T-helper 17 cell (primary cell): ENCODE measurements at regions not wholly inside any gene's neighbourhood (a gene's known extent, or its start where the extent isn't known, plus 50 kb on each side); places are given as distances from the start of the nearest gene placed in this dataset.

Source experiments
- ATAC-seq: fragments of 150-1000 bp; cut with Tn5 transposase; 2 replicates; pipeline ENCODE4 v1.10.0; 2021; ENCODE audit warnings: mild to moderate bottlenecking, moderate library complexity
- DNase-seq, 3 donors: peaks; one replicate each; pipeline versions ENCODE4 v3.0.0 to v3.0.0-alpha.2; 2020 to 2021
- H3K9me3 ChIP-seq: one replicate; pipeline ENCODE4 v1.7.0; 2013; ENCODE audit warnings: low read length, mild to moderate bottlenecking; ENCODE audit not compliant: control insufficient read depth, poor library complexity, severe bottlenecking
- H3K27ac Mint-ChIP-seq: one replicate; pipeline ENCODE4 v1.8.0; 2022; ENCODE audit warnings: mild to moderate bottlenecking, moderate library complexity, mixed read lengths
- H3K27me3 Mint-ChIP-seq: one replicate; pipeline ENCODE4 v1.8.0; 2022; ENCODE audit warnings: mixed read lengths
- H3K36me3 Mint-ChIP-seq: one replicate; pipeline ENCODE4 v1.8.0; 2022; ENCODE audit warnings: low read depth, mixed read lengths
- H3K4me1 Mint-ChIP-seq: one replicate; pipeline ENCODE4 v1.8.0; 2022; ENCODE audit warnings: mild to moderate bottlenecking, mixed read lengths
- H3K4me3 Mint-ChIP-seq: one replicate; pipeline ENCODE4 v1.8.0; 2022; ENCODE audit warnings: mild to moderate bottlenecking, moderate library complexity, mixed read lengths

- H3K27ac Mint-ChIP-seq, result no peak overlapping the region
- ATAC-seq, result no peak
- H3K4me1 Mint-ChIP-seq, result no peaks in the 10 kb centered on the region
- no peak for DNase-seq
- no peaks in the 10 kb centered on the region for H3K36me3 Mint-ChIP-seq
- H3K4me3 Mint-ChIP-seq, result no peak overlapping the region
- no peaks in the 10 kb centered on the region for H3K9me3 ChIP-seq
- H3K27me3 Mint-ChIP-seq, result peaks cover 9% of the 10 kb centered on the region
Measured at GRCh38 chr4:169821402-169821801, 63.7 kb upstream of the HPF1 start.

GRCh38 chr4:169818063-169818679 is 60.4 kb upstream of the HPF1 start:
- ATAC-seq (no peak), DNase-seq (no peak)
- H3K4me1 Mint-ChIP-seq, result peaks cover 3% of the 10 kb centered on the region
- H3K4me3 Mint-ChIP-seq, result no peak overlapping the region
- H3K36me3 Mint-ChIP-seq, result no peaks in the 10 kb centered on the region
- no peak overlapping the region for H3K27ac Mint-ChIP-seq
- H3K27me3 Mint-ChIP-seq, result peaks cover 30% of the 10 kb centered on the region
- H3K9me3 ChIP-seq, result no peaks in the 10 kb centered on the region

GRCh38 chr4:169815606-169816005 is 57.9 kb upstream of the HPF1 start:
- H3K27ac Mint-ChIP-seq, result no peak overlapping the region
- ATAC-seq (no peak), DNase-seq (no peak)
- H3K9me3 ChIP-seq, result no peaks in the 10 kb centered on the region
- H3K36me3 Mint-ChIP-seq, result no peaks in the 10 kb centered on the region
- peaks cover 3% of the 10 kb centered on the region for H3K4me1 Mint-ChIP-seq
- H3K4me3 Mint-ChIP-seq, result no peak overlapping the region
- H3K27me3 Mint-ChIP-seq, result peaks cover 30% of the 10 kb centered on the region

GRCh38 chr4:169811476-169811875 is 53.7 kb upstream of the HPF1 start:
- H3K9me3 ChIP-seq, result no peaks in the 10 kb centered on the region
- no peak overlapping the region for H3K4me3 Mint-ChIP-seq
- H3K36me3 Mint-ChIP-seq, result no peaks in the 10 kb centered on the region
- ATAC-seq, result no peak
- H3K27ac Mint-ChIP-seq, result no peak overlapping the region
- H3K27me3 Mint-ChIP-seq, result peaks cover 37% of the 10 kb centered on the region
- H3K4me1 Mint-ChIP-seq, result peaks cover 4% of the 10 kb centered on the region
- no peak for DNase-seq

- H3K4me3 Mint-ChIP-seq, result no peak overlapping the region
- H3K4me1 Mint-ChIP-seq, result peaks cover 4% of the 10 kb centered on the region
- no peaks in the 10 kb centered on the region for H3K9me3 ChIP-seq
- peaks cover 28% of the 10 kb centered on the region for H3K27me3 Mint-ChIP-seq
- DNase-seq (no peak), ATAC-seq (peak; percentile 47)
- H3K27ac Mint-ChIP-seq, result no peak overlapping the region
- H3K36me3 Mint-ChIP-seq, result no peaks in the 10 kb centered on the region
Measured at GRCh38 chr4:169810325-169811323, 52.9 kb upstream of the HPF1 start.

- ATAC-seq, result no peak
- Mint-ChIP-seq H3K4me3 (no peak overlapping the region), H3K27ac (no peak overlapping the region), H3K36me3 (no peaks in the 10 kb centered on the region), H3K27me3 (peaks cover 27% of the 10 kb centered on the region), H3K4me1 (peaks cover 2% of the 10 kb centered on the region)
- no peaks in the 10 kb centered on the region for H3K9me3 ChIP-seq
- no peak for DNase-seq
Measured at GRCh38 chr4:169807934-169808509, 50.3 kb upstream of the HPF1 start.
